Putamen (tissue), 1 donor: ENCODE measurements at regions not wholly inside any gene's neighbourhood (a gene's known extent, or its start where the extent isn't known, plus 50 kb on each side); places are given as distances from the start of the nearest gene placed in this dataset.
"Not testable (repeated sequence)": the region's sequence is repeated elsewhere in the genome, so short reads cannot be mapped to it uniquely, and the experiment has no call there.

ENCODE experiments used
- DNase-seq: peaks from one replicate; pipeline ENCODE4 v3.0.0-alpha.2; 2016; ENCODE audit warnings: low spot score

- no peak for DNase-seq
These were observed 1129.5 kb downstream of the PLA2G4A start for GRCh38 chr1:187958207-187958606.

- DNase-seq, result no peak
These were observed 1130.3 kb downstream of the PLA2G4A start for GRCh38 chr1:187959062-187959461.

- no peak for DNase-seq
These were observed 1131.4 kb downstream of the PLA2G4A start for GRCh38 chr1:187960125-187960638.

DNA sequence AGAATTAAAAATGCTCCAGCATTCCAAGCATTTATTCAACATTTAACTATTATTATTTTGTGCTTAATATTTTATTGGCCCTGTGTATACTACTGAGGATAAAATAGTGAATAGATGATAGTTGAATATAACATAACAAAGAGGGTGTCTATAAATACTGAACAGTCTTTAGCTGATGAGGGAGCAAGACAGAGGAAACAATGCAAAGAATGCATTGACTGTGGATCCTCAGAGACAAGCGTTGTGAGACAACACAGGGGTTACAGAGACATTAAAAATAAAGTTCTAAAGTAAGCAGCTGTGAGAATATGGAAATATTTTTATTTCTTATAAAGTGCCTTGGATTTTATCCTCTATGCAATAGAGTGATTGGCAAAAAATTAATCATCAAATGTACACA lies 1133.1 kb downstream of the PLA2G4A start:
- no peak for DNase-seq

DNA sequence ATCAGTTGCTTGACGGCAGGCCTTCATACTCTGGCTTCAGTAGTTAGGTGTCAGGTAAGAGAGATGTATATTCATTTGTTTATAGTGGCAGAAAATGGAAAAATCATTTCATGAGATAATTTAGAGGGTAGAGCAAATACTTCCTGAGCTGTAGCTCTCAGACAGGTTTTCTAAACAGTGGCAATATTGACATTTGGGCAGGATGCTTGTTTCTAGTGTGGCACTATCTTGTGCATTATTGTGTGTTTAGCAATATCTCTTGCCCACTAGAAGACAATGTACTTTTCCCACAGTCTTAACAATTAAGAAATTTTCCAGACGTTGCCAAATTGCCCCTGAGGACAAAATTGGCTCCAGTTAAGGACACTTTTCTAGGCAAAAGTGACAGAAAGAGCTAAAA lies 1143.1 kb downstream of the PLA2G4A start:
- DNase-seq, result no peak

GRCh38 chr1:187977298-187977697 lies 1148.5 kb downstream of the PLA2G4A start:
- DNase-seq, result no peak

DNA sequence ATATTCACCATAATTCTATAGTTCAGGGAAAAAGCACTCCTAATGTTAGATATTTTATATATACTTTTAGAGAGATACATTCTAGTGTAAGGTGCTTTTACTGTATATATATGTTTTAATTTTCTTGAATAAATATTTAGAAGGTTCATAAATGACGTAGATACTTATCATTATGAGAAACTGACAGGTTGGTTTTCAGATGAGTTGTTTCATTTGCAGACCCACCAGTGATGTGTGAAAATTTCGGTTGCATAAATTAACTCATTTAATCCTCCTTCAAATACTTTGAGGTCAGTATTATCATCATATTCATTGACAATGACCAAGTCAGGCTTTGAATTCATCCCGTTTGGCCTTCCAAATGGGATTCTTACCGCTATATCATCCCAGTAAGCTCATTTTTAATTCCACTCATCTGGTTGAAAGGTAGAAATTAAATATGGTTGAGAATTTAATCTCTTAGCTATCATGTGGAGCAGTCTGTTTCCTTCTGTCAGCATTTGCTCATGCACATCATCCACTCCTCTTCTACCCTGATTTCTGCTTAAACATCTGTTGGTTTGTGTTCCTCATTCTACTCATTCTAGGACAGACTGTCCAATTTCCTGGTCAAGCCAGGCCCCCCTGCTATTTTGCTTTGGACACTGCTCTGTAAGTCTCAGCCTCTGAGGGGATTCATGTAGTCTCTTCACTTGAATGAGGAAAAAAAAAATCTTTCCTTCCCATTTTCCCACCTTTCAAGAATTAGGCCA lies 1156.6 kb downstream of the PLA2G4A start:
- no peak for DNase-seq

DNA sequence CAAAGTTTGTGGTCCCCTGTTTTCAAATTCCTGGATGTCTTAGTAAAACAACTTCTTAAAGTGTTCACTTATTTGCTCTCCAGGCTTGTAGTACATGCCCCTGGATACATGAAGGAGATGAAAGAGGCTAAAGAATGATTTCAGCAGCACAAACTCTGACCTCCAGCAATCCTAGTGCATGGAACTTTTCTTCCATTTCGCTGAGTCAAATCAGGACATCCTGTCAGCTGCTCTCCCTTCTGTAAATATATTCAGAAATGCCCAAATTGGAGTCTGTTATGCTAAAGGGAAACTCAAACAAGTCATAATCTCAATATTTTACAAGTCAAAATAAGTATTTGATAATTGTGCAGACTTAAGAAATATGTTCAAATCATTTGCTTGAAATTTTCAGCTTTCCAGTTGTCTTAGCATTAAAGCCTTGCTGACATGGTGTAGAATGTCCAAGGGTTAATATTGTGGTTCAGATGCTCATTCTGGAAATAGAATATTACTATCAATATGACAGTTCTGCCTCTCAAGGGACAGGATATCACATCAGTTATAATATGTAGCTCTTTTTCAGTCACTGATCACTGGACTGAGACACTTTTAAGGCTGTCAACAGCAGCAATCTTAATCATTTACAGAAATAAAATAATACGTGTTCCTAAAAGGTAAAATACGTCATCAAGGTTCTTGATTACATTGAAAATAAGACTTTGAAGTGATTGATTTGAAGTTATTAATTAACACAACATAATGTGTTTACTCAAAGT lies 1157.3 kb downstream of the PLA2G4A start:
- no peak for DNase-seq

DNA sequence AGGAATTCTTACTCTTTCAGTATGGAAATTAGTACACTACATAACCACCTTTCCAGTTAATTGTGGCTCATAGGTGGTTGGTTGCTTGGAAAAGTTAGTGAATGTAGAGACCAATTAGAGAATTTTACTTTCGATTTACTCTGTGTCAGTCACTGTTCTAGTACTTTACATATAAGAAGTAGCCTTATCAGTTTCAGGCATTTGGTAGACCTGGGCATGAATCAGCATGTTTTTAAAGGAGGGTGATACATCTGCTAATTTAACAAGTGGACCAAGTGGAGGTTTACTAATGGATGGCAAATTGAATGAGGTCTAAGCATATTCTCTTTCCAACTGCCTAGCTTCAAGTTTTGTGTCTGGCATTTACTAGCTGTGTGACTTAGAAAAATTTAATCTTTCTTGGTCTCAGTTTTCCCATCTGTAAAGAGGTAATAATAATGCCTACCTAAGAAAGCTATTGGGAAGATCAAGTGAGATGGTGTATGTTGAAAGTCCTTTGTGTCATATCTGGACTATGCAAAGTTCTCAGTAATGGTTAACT lies 1158.6 kb downstream of the PLA2G4A start:
- no peak for DNase-seq

- DNase-seq, result no peak
These were observed 1163.2 kb downstream of the PLA2G4A start for GRCh38 chr1:187991944-187992343.

DNA sequence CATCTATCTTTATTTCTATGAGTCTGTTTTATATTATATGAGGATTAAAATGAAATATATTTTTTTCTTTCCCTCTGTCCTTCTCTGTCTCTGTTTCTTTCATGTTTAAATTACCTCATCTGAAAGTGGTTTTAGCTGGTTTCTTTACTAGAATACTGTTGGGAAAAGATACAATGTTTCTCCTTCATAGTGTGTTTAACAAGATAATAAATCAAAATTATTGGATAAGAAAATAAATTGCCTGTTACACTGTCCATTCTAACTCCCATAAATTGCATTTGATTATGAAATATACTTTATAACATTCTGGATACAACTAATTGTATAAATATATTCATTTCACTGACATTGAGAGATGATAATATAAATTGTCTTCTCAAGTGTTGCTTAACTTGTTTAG lies 1168.0 kb downstream of the PLA2G4A start:
- DNase-seq, result no peak

- DNase-seq, result no peak
These were observed 1171.2 kb downstream of the PLA2G4A start for GRCh38 chr1:187999973-188000372.

DNA sequence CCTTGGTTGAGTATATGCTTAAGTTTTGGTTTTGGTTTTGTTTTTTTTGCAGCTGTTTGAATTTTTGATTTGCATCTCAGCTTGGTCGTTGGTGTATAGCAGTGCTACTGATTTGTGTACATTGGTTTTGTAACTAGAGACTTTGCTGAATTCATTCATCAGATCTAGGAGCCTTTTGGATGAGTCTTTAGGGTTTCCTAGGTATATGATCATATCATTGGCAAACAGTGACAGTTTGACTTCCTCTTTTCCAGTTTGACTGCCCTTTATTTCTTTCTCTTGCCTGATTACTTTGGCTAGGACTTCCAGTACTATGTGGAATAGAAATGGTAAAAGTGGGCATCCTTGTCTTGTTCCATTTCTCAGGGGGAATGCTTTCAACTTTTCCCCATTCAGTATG lies 1174.9 kb downstream of the PLA2G4A start:
- DNase-seq, result not testable (repeated sequence)

DNA sequence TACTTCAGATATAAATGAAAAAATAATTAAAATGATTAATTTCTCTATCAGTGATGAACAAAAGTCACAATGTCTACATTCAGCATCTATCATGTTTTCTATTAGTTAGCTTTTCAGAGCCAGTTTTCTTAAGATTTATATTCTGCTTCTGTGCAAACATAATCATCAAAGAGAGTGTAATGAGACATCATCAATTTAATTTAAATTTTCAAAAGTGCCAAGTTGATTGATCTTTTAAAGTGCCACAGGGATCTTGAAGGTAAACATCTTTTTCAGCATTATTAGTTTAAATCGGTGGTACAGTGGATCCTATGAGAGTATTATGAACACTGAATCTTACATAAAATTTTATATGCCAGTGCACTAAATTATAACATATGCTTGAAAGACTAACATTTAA lies 1176.1 kb downstream of the PLA2G4A start:
- DNase-seq, result no peak

- no peak for DNase-seq
These were observed 1177.6 kb downstream of the PLA2G4A start for GRCh38 chr1:188006354-188006753.

- not testable (repeated sequence) for DNase-seq
These were observed 1184.6 kb downstream of the PLA2G4A start for GRCh38 chr1:188013222-188013849.

- no peak for DNase-seq
These were observed 1189.2 kb downstream of the PLA2G4A start for GRCh38 chr1:188017921-188018320.

GRCh38 chr1:188022661-188023060 lies 1193.9 kb downstream of the PLA2G4A start:
- DNase-seq, result no peak

DNA sequence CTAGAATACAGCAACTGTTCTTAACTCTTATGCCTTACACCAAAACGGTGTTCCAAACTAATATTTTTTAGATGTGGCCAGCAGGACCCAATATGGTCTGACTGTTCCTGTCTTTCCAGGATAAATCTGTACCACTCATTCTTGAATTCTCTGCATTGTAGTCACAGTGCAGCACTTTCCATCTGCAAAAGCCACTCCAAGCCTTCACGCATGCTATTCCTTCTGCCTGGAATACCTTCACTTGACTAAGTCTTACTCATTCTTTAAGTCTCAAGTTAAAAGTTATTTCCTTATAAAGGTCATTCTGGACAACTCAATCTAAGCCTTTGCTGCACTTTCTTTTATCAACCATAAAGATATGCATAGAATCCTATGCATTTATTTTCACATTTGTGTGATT lies 1194.5 kb downstream of the PLA2G4A start:
- no peak for DNase-seq

- no peak for DNase-seq
These were observed 1198.9 kb downstream of the PLA2G4A start for GRCh38 chr1:188027613-188028012.

DNA sequence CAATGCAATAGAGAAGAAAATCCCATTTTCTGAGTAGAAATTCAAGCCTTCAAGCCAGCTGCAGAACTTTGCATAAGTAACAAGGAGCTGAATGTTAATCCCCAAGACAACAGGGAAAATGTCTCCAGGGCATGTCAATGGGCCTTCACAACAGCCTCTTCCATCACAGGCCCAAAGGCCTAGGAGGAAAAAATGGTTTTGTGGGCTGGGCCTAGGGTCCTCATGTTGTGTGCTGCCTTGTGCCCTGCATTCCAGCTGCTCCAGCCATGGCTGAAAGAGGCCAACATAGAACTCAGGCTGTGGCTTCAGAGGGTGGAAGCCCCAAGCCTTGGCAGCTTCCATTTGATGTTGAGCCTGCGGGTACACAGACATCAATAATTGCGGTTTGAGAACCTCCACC lies 1208.8 kb downstream of the PLA2G4A start:
- DNase-seq, result not testable (repeated sequence)

GRCh38 chr1:188043536-188044245 lies 1214.9 kb downstream of the PLA2G4A start:
- no peak for DNase-seq
